ENCODE measurements at regions not wholly inside any gene's neighbourhood (a gene's known extent, or its start where the extent isn't known, plus 50 kb on each side); places are given as distances from the start of the nearest gene placed in this dataset.

DNA sequence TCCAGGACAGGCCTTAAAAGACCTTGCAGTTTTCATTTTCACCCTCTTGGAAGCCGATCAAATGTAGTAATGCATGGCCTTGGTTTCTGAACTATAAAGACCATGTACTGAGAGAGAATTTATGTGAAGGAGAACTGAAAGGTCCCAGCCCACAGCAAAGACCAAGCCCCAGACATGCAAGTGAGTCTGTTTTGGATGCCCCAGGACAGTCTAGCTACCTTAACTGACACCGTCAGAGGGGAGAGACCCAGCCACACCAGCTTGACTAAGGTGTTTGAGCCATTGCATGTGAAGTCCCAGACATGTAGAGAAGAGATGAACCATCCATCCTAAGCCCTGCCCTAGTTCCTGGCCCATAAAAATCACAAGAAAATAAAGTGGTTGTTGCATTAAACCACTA, 316.8 kb upstream of the GATB start:
- intact Hi-C loops (cut with DNase I; ENCODE audit: low total_unique reads), result no loop called here
- H3K9me3 ChIP-seq, result no peaks in the 10 kb centered on the region
- no peak overlapping the region for H3K27ac ChIP-seq
- no peak for DNase-seq
- no peaks in the 10 kb centered on the region for H3K36me3 ChIP-seq
- TF ChIP-seq POLR2A (IDR thresholded peaks at IDR 0.05) (no peak), POLR2AphosphoS5 (IDR thresholded peaks at IDR 0.05) (no peak)
- TF ChIP-seq, protein P1, sequence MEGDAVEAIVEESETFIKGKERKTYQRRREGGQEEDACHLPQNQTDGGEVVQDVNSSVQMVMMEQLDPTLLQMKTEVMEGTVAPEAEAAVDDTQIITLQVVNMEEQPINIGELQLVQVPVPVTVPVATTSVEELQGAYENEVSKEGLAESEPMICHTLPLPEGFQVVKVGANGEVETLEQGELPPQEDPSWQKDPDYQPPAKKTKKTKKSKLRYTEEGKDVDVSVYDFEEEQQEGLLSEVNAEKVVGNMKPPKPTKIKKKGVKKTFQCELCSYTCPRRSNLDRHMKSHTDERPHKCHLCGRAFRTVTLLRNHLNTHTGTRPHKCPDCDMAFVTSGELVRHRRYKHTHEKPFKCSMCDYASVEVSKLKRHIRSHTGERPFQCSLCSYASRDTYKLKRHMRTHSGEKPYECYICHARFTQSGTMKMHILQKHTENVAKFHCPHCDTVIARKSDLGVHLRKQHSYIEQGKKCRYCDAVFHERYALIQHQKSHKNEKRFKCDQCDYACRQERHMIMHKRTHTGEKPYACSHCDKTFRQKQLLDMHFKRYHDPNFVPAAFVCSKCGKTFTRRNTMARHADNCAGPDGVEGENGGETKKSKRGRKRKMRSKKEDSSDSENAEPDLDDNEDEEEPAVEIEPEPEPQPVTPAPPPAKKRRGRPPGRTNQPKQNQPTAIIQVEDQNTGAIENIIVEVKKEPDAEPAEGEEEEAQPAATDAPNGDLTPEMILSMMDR (IDR thresholded peaks at IDR 0.05 in 8 of 11, conservative IDR thresholded peaks at IDR 0.05 in 3 of 11), result no peak
- no peak overlapping the region for H3K4me3 ChIP-seq
- H3K27me3 ChIP-seq (replicated peaks in 1 of 7), result no peaks in the 10 kb centered on the region
- H3K4me1 ChIP-seq, result peaks cover 0 to 27% (median 6%) of the 10 kb centered on the region in 6 donors
- 57 to 85% (median 68%) methylated on average over 2 of the region's 2 CpGs for WGBS, 5 donors

GRCh38 chr4:152075253-152075928, 314.6 kb upstream of the GATB start:
- Histone ChIP-seq H3K27me3 (replicated peaks in 1 of 7) (no peaks in the 10 kb centered on the region), H3K27ac (no peak overlapping the region), H3K36me3 (no peaks in the 10 kb centered on the region), H3K4me3 (no peak overlapping the region), H3K4me1 (peaks cover 0 to 19% (median 5%) of the 10 kb centered on the region in 6 donors), H3K9me3 (no peaks in the 10 kb centered on the region)
- intact Hi-C loops (cut with DNase I; ENCODE audit: low total_unique reads), result no loop called here
- no peak for DNase-seq
- no peak for TF ChIP-seq POLR2AphosphoS5 (IDR thresholded peaks at IDR 0.05)
- TF ChIP-seq POLR2A (IDR thresholded peaks at IDR 0.05), result no peak
- TF ChIP-seq, protein P1 (IDR thresholded peaks at IDR 0.05 in 8 of 11, conservative IDR thresholded peaks at IDR 0.05 in 3 of 11), result no peak
- 82 to 93% (median 87%) methylated on average over 8 of the region's 8 CpGs for WGBS, 5 donors

- no peaks in the 10 kb centered on the region for H3K9me3 ChIP-seq
- intact Hi-C loops (cut with DNase I; ENCODE audit: low total_unique reads), result no loop called here
- H3K4me1 ChIP-seq, result peaks cover 0 to 11% (median under 1%) of the 10 kb centered on the region in 6 donors
- H3K36me3 ChIP-seq, result no peaks in the 10 kb centered on the region
- H3K27me3 ChIP-seq (replicated peaks in 1 of 7), result no peaks in the 10 kb centered on the region
- H3K4me3 ChIP-seq, result no peak overlapping the region
- 55 to 74% (median 68%) methylated on average over 1 of the region's 1 CpG for WGBS, 5 donors
- no peak for DNase-seq
- H3K27ac ChIP-seq, result no peak overlapping the region
- TF ChIP-seq POLR2AphosphoS5 (IDR thresholded peaks at IDR 0.05) (no peak), POLR2A (IDR thresholded peaks at IDR 0.05) (no peak)
- TF ChIP-seq, protein P1 (IDR thresholded peaks at IDR 0.05 in 8 of 11, conservative IDR thresholded peaks at IDR 0.05 in 3 of 11), result no peak
Observed at GRCh38 chr4:152074573-152074972, 313.8 kb upstream of the GATB start.

DNA sequence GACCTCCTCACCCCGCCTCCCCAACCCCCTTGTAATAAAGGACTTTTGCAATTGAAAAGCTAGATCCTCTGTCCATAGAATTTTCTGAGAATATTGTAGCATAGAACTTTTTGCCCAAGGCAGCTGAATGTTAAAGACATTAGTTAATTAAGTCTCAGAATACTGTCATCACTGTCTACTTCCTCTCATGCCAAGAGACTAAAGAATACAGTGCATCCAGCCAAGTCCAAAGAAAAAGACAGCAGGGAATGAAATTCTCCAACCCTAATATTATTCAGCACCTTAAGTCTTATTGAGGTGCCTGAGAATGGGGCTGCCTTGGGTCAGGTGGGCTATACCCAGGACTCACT, 313.3 kb upstream of the GATB start:
- no peak overlapping the region for H3K27ac ChIP-seq
- 68 to 80% (median 79%) methylated on average over 1 of the region's 1 CpG for WGBS, 5 donors
- peaks cover 0 to 5% (median 0%) of the 10 kb centered on the region in 6 donors for H3K4me1 ChIP-seq
- H3K27me3 ChIP-seq (replicated peaks in 1 of 7), result no peaks in the 10 kb centered on the region
- TF ChIP-seq POLR2AphosphoS5 (IDR thresholded peaks at IDR 0.05), result no peak
- TF ChIP-seq POLR2A (IDR thresholded peaks at IDR 0.05), result no peak
- TF ChIP-seq, protein P1 (IDR thresholded peaks at IDR 0.05 in 8 of 11, conservative IDR thresholded peaks at IDR 0.05 in 3 of 11), result no peak
- no peaks in the 10 kb centered on the region for H3K9me3 ChIP-seq
- no peak for DNase-seq
- intact Hi-C loops (cut with DNase I; ENCODE audit: low total_unique reads), result no loop called here
- H3K36me3 ChIP-seq, result no peaks in the 10 kb centered on the region
- H3K4me3 ChIP-seq, result no peak overlapping the region
